Hepatocyte (in vitro differentiated cells): ENCODE measurements at regions not wholly inside any gene's neighbourhood (a gene's known extent, or its start where the extent isn't known, plus 50 kb on each side); places are given as distances from the start of the nearest gene placed in this dataset.

Experiments used
- EZH2 ChIP-seq: fragments of 200-600 bp; sonication (generic); IDR thresholded peaks from 2 replicates; pipeline ENCODE4 v1.6.1; 2016; ENCODE audit warnings: antibody characterized with exemption, mild to moderate bottlenecking, borderline replicate concordance
- EZH2phosphoT487 ChIP-seq: fragments of 200-600 bp; sonication (generic); IDR thresholded peaks from one replicate; pipeline ENCODE4 v1.6.1; 2018; ENCODE audit warnings: antibody characterized with exemption, mild to moderate bottlenecking, low read depth, moderate library complexity; ENCODE audit not compliant: unreplicated experiment, severe bottlenecking
- TF ChIP-seq, protein P1 (sequence below): fragments of 200-600 bp; sonication (generic); IDR thresholded peaks from 2 replicates; pipeline ENCODE4 v1.5.1; 2016; ENCODE audit warnings: antibody characterized with exemption, mild to moderate bottlenecking; ENCODE audit not compliant: poor library complexity

DNA sequence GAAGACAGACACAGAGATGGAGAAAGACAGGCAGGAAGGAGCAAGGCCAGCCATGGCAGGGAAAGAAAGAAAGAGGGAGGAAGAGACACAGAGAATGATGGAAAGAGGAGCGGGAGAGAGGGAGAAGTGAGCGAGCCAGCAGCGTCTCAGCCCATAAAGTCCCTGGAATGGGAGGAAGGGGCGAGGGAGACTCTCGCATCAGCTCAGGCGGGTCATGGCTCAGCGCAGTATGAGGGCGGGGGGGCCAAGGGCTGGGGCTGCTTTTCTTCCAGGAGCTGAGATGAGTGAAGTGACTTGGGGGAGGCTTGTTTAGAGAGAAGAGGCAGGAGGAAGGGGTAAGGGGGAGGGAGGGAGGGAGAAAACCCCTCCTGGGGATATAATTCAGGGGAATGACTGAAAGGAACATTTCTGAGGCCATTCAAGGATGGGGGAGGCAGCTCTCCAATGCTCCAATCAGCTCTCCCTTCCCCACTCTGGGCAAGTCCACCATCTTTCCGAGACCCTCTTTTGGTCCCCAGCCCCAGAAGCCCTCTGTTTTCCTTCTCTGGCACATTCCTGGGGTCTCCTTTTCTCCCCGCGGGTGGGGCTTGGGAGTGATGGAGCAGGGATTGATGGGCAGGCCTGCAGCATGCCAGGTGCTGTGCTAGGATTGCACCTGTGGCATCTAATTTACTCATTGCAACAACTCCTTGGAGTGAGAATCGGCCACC lies 87.9 kb downstream of the HIF1AN start:
- TF ChIP-seq, protein P1, sequence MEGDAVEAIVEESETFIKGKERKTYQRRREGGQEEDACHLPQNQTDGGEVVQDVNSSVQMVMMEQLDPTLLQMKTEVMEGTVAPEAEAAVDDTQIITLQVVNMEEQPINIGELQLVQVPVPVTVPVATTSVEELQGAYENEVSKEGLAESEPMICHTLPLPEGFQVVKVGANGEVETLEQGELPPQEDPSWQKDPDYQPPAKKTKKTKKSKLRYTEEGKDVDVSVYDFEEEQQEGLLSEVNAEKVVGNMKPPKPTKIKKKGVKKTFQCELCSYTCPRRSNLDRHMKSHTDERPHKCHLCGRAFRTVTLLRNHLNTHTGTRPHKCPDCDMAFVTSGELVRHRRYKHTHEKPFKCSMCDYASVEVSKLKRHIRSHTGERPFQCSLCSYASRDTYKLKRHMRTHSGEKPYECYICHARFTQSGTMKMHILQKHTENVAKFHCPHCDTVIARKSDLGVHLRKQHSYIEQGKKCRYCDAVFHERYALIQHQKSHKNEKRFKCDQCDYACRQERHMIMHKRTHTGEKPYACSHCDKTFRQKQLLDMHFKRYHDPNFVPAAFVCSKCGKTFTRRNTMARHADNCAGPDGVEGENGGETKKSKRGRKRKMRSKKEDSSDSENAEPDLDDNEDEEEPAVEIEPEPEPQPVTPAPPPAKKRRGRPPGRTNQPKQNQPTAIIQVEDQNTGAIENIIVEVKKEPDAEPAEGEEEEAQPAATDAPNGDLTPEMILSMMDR, result no peak
- TF ChIP-seq EZH2 (no peak), EZH2phosphoT487 (no peak)
